PC-9 (cell line): ENCODE measurements at regions not wholly inside any gene's neighbourhood (a gene's known extent, or its start where the extent isn't known, plus 50 kb on each side); places are given as distances from the start of the nearest gene placed in this dataset.

Experiments
- EZH2 ChIP-seq: fragments of 200-600 bp; sonication (generic); IDR thresholded peaks from 2 replicates; pipeline ENCODE4 v1.8.0; 2017; ENCODE audit warnings: antibody characterized with exemption, low read depth
- TF ChIP-seq, protein P1 (sequence below): fragments of 200-600 bp; sonication (generic); conservative IDR thresholded peaks from 2 replicates; pipeline ENCODE4 v1.6.1; 2017; ENCODE audit warnings: mixed run types, antibody characterized with exemption, mild to moderate bottlenecking, moderate library complexity

DNA sequence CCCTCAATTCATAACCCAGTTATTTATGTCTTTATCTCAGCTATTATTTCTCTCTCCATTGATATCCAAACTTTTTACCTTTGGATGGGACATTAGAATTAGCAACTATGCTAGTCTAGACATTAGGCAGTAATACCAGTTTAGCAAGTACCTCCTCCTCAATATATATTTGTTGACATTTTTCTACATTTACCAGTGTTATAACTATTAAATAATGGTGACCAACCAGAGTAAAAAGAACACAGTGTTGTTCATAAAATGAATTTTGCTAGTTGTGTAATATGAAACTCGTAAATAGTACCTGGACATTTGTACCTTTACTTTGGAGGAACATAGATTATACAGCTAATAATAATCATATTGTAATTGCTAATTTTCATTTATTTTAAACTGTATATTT is 554.6 kb upstream of the CDH6 start:
- TF ChIP-seq, protein P1, sequence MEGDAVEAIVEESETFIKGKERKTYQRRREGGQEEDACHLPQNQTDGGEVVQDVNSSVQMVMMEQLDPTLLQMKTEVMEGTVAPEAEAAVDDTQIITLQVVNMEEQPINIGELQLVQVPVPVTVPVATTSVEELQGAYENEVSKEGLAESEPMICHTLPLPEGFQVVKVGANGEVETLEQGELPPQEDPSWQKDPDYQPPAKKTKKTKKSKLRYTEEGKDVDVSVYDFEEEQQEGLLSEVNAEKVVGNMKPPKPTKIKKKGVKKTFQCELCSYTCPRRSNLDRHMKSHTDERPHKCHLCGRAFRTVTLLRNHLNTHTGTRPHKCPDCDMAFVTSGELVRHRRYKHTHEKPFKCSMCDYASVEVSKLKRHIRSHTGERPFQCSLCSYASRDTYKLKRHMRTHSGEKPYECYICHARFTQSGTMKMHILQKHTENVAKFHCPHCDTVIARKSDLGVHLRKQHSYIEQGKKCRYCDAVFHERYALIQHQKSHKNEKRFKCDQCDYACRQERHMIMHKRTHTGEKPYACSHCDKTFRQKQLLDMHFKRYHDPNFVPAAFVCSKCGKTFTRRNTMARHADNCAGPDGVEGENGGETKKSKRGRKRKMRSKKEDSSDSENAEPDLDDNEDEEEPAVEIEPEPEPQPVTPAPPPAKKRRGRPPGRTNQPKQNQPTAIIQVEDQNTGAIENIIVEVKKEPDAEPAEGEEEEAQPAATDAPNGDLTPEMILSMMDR, result no peak
- TF ChIP-seq EZH2, result no peak
